HPDE6-E6E7 (cell line): ENCODE measurements at regions not wholly inside any gene's neighbourhood (a gene's known extent, or its start where the extent isn't known, plus 50 kb on each side); places are given as distances from the start of the nearest gene placed in this dataset.
"Not testable (repeated sequence)": the region's sequence is repeated elsewhere in the genome, so short reads cannot be mapped to it uniquely, and the experiment has no call there.

Experiments used
- DNase-seq: peaks from one replicate; pipeline ENCODE4 v3.0.0; 2011; ENCODE audit warnings: missing footprints; ENCODE audit errors: extremely low spot score

DNA sequence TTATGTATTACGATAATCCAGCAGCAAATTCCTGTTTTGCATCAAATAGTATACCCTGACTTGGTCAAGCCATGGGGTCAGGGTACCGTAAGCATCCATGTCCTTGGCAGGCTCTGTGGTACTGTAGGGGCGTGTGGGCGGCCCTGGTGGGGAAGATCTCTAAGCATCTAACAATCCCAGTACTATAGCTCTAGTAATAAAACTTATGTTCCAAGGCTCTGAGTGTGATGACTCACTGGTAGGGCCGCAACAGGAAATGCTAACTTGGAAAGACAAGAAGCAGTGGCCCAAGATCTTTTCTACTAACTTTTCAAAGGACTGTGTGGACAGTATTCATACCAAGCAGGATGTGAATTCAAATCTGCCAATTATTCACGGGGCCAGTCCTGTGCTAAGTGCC, 63.8 kb downstream of the CLEC18A start:
- not testable (repeated sequence) for DNase-seq

DNA sequence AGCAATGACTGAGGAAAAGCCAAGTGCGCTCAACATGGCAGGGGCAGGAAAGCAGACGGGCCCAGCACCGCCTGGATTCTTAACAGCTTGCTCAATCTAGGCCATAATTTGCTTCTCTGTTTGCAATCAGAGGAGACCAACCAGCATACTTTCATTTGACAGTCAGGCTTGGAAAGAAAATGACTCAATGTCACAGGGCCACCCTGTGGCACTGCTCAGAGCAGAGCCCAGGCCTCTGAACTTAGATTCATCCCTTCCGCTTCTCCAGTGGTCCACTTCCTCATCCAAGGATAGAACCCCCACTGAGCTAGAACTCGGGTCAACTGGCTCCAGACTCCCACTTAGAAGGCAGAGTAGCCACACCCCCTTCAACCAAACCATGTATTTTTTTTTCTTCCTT, 65.6 kb downstream of the CLEC18A start:
- DNase-seq = not testable (repeated sequence)

DNA sequence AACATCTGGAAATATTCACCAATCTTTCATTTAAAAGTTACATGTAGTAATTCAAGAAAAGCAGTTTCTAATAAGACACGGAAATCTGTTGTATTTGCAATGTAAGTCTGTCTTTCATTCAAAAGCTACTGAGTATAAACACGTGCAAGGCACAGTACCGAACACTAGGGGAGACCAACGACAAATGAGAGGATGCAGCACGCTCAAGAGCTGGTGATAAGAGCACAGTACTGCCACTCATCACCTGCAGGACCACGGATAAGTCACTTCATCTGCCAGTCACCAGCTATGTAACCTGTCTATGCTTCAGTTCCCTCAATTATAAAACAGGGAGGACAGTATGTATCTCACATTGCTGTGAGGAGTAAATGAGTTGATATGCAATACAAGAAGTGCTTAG, 67.1 kb downstream of the CLEC18A start:
- peak; percentile 9 for DNase-seq

DNA sequence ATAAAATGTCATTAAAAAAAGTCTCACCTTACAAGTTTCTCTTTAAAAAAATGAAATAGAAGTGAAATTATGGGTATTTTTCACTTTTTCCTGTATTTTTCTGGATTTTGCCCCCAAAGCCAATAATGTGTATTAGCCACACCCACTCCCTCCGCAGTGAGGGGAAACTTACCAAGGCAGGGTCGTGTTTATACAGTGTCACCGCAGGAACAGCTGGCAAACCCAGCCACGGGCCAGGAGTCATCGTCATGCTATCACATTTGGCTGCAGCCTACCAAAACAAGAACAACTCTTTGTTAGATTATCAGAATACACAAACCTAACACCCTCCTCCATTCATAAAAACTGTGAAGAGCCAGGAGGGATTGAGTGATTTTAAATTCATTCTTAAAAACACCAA, 72.1 kb downstream of the CLEC18A start:
- not testable (repeated sequence) for DNase-seq

DNA sequence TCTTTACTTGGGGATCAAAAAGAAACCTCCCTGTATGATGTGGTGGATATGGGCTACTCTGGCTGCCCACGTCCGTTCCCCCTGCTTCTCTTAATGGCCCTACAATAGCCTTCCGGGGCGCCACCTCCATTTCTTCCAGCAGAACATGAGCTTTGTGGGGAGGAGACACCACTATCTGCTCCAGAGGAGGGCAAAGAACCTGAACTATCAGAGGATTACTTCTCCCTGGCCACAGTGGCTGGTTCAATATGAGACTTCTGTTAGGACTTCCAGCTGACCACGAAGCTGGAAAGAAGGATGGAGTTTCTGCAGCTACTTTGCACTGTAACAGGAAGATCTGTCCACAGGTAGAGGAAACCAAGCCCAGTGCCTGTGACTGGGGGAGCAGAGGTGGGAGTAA, 72.8 kb downstream of the CLEC18A start:
- not testable (repeated sequence) for DNase-seq

DNA sequence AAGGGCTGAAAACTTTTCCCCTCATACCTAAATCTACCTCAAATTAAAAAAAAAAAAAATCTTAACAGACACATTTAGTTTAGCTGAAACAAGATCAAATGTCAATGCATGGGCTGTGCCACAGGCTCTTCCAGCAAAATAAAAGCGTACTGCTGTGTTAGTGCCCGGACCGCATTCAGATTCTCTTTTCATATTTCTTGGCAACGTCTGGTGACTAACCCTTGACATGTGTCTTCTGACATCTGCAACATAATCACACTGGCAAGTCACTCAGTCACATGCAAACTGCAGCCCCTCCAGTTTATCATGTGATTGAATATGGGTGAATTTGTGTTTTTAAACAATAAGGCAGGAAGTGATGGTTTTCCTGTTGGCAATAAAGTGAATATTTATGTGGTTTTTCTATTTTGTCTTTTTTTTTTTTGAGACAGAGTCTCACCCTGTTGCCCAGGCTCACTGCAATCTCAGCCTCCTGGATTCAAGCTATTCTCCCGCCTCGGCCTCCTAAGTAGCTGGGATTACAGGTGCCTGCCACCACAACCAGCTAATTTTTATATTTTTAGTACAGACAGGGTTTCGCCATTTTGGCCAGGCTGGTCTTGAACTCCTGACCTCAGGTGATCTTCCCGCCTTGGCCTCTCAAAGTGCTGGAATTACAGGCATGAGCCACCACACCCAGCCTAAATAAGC, 75.2 kb downstream of the CLEC18A start:
- DNase-seq = not testable (repeated sequence)

DNA sequence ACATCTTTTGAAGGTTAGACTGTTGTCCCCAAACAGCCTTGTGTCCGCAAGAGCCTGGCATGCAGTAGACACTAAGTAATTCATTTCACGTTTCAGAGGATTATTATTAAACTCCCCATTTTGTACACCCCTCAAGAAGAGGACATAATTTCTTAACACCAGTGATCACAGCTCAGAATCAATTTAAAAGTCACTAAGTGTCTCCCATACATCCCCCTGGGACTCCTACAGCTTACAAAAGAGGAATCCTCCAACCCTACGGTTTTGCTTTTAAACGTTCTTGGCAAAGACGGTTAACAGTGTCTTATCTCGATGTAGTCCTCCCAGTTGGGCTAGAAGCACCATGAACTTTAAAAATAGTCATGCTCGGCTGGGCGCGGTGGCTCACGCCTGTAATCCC, 81.2 kb upstream of the PDPR start:
- DNase-seq = not testable (repeated sequence)

DNA sequence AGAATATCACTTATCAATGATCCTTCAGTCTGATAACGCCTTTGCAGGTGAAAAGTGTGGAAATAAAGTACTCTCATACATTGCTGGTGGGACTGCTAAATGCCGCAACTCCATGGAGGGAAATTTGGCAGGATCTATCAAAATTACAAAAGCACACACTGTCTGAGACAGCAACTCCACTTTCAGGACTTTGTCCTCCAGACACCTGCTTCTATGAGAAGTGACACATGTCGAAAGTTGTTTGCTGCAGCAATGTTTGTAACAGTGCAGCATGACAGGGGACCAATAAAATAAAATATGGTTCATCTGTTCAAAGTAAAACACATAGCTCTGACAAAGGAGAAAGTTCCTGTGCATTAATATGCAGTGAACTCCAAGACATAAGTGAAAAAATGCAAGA, 76.2 kb upstream of the PDPR start:
- DNase-seq = not testable (repeated sequence)

DNA sequence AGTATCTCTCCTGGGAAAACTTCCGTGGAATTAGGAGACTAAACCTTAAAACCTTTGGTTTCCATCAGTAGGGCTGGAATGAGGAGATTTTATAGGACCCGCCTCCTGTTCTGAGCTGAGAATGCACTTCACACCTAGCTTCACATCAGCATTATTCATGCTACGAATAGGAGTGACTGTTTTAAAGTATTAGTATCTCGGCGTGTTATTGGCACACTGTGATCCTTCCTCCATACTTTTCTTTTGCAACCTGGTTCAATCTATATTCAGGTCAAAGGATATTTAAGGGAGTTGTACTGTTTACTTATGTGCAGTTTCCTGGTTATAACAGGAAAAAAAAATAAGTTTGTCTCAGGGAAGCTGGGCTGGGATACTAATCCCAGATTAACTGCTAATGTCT, 73.6 kb upstream of the PDPR start:
- DNase-seq = not testable (repeated sequence)

DNA sequence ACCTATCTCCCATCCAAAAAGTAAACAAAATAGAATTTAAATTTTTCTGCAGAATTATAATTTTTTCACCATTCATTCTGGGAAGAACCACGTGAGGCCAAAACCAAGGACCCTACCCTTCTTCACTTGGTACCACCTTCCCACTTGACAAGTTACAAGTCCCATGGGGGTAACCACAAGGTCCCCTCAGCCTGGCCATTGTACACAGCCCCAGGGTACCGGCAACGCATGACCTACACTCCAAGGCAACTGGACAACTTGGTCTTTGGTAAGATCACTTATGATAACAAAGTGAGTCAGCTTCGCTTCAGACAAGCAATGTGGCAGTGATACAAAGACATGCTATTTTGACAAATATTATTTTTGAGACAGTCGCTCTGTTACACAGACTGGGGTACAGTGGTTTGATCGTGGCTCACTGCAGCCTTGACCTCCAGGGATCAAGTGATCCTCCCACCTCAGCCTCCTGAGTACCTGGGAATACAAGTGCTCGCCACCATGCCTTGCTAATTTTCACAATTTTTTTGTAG, 70.5 kb upstream of the PDPR start:
- DNase-seq = not testable (repeated sequence)

DNA sequence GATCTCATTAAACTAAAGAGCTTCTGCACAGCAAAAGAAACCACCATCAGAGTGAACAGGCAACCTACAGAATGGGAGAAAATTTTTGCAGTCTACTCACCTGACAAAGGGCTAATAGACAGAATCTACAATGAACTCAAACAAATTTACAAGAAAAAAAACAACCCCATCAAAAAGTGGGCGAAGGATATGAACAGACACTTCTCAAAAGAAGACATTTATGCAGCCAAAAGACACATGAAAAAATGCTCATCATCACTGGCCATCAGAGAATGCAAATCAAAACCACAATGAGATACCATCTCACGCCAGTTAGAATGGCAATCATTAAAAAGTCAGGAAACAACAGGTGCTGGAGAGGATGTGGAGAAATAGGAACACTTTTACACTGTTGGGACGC, 67.6 kb upstream of the PDPR start:
- not testable (repeated sequence) for DNase-seq

DNA sequence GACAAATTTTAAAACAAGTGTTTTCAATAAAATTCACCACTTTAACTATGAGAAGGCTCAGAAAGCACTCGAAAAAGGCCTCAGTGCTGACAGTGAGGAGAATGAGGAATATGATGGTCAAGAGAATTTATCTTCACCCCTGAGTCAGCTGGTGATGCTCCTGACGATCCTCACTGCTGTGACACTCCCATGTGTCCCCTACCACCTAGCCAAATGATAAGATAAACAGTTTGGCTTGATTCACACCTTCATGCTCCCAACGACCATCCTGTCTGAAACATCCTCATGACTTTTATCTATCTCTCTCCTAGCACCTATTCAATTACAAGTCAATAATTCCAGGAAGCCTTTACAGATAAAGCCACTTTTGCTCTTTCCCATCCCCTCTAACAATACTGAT, 66.0 kb upstream of the PDPR start:
- not testable (repeated sequence) for DNase-seq

DNA sequence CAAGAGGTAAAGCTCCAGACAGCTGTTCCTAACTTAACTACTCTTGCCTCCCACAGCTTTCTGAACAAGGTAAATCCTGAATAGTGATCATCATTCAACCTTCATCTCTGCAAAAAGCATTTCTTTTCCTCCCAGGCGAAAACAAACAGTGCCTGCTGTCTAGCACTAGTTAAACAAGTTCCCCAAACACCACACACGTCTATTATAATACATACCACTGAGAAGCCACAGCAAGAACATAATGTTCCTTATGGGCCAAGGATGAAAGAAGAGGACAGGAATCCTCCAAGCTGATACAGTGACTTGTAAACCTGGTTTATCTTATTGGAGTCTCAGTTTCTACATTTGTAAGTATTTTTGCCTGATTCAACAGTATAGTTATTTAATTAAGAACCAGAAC, 56.1 kb upstream of the PDPR start:
- not testable (repeated sequence) for DNase-seq

DNA sequence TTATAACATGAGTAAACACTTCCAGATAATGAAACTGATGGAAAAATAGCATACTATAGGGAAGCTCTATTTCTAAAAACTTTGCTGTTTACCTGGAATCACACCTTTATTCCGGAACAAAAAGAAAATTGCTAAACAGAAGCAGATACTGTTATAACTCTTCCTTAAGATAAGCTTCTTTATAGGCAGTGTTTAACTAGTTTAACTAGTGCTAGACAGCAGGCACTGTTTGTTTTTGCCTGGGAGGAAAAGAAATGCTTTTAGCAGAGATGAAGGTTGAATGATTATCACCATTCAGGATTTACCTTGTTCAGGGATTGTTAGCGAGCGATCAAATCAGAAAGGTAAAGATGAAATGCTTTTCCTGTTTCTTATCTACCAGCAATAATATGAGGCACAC, 54.7 kb upstream of the PDPR start:
- DNase-seq = not testable (repeated sequence)

DNA sequence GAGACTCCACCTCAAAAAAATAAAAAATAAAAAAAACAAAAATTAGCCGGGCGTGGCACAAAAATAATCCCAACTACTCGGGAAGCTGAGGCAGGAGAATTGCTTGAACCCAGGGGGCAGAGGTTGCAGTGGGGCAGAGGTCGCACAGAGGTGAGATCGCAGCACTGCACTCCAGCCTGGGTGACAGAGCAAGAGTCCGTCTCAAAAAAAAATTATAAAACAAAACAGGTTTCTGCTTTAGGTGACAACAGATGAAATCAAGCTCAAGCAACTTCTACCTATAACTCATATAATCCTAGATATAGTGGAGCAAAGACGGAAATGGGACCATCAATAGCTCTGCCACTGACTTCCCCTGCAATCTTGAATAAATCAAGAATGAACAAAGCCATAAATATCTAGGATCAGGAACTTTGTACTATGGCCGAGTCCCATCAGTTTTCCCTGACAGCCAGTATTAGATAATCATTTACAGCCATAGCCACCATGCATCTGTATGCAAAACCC, 53.6 kb upstream of the PDPR start:
- not testable (repeated sequence) for DNase-seq

DNA sequence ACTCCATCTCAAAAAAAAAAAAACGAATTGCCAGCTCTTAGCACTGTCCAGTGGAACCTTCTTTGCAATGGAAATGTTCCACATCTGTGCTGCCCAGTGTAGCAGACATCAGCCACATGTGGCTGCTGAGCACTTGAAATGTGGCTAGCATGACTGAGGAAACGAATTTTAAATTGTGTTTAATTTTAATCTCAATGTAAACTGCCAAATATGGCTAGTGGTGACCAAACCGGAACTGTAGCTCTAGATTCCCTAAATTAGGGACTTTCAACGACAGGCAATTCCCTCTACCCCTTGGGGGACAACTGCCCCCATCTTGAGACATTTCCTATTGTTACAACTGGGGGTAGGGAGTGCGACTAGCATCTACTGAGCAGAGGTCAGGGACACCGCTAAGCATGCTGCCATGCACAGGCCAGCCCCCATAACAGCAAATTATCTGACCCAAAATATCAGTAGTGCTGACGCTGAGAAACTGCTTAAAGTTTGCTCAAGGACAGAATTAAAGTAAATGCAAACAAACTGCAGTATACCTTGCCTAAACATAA, 52.4 kb upstream of the PDPR start:
- not testable (repeated sequence) for DNase-seq

DNA sequence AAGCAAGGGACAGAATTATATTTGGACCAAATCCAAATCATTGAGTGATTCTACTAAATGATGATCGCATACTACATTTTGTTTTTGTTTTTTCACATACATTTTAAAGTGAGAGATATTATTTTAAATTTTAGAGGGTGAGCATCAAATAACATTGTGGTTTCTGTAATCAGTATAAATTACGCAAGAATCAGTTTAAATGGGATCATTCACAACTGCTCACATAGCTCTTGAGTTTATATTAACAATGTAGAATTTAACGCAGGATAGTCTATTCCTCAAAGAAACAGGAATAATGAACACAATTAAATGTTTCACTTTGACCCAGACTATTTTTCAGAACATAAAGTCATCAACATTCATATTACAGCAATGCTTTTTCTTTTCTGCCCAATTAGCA, 51.2 kb upstream of the PDPR start:
- DNase-seq = not testable (repeated sequence)
